Caco-2 (cell line): ENCODE measurements at regions not wholly inside any gene's neighbourhood (a gene's known extent, or its start where the extent isn't known, plus 50 kb on each side); places are given as distances from the start of the nearest gene placed in this dataset.

Experiments used
- BruUV-seq: library from RNA; stranded (reverse); fragments of 400-500 nt; replicated peaks from 2 replicates; lab custom pipeline; 2021; lab: Mats Ljungman, UMichigan
- CTCF ChIA-PET: fragments of 300-600 bp; sonication (Branson Sonifier 250); formaldehyde crosslinking; loops from one replicate; lab custom pipeline; 2022; ENCODE audit warnings: antibody characterized with exemption; lab: Charles Lee
- POLR2A ChIA-PET: fragments of 300-600 bp; sonication (Branson Sonifier 250); formaldehyde crosslinking; loops from one replicate; lab custom pipeline; 2022; ENCODE audit warnings: antibody characterized with exemption; lab: Charles Lee
- DNase-seq, 2 experiments: peaks; one replicate each; pipeline versions ENCODE4 v3.0.0 to v3.0.0-alpha.2; 2020 to 2022
- H3K27me3 ChIP-seq: replicated peaks from 2 replicates; pipeline ENCODE4 v1.6.0; 2011; ENCODE audit warnings: low read length; ENCODE audit not compliant: control insufficient read depth, insufficient read depth
- H3K36me3 ChIP-seq: 2 replicates; pipeline ENCODE4 v1.5.1; 2011; ENCODE audit warnings: low read length; ENCODE audit not compliant: control insufficient read depth, insufficient read depth
- H3K4me1 ChIP-seq: fragments of 250-450 bp; sonication (Bioruptor Pico); 2 replicates; pipeline ENCODE4 v1.5.1; 2020; ENCODE audit warnings: mild to moderate bottlenecking
- H3K4me3 ChIP-seq: 2 replicates; pipeline ENCODE4 v1.5.1; 2011; ENCODE audit warnings: low read depth, mild to moderate bottlenecking, control low read depth, low read length
- H3K9me3 ChIP-seq: fragments of 250-450 bp; sonication (Bioruptor Pico); 2 replicates; pipeline ENCODE4 v1.5.1; 2020; ENCODE audit warnings: mild to moderate bottlenecking, moderate library complexity
- H3K27ac Mint-ChIP-seq: one replicate; pipeline ENCODE4 v1.8.0; 2022; ENCODE audit warnings: mixed read lengths; ENCODE audit not compliant: unreplicated experiment
- H3K27me3 Mint-ChIP-seq: one replicate; pipeline ENCODE4 v1.8.0; 2022; ENCODE audit warnings: mixed read lengths; ENCODE audit not compliant: insufficient read depth, unreplicated experiment
- H3K36me3 Mint-ChIP-seq: one replicate; pipeline ENCODE4 v1.8.0; 2022; ENCODE audit warnings: mild to moderate bottlenecking, mixed read lengths; ENCODE audit not compliant: insufficient read depth, unreplicated experiment
- H3K4me1 Mint-ChIP-seq: one replicate; pipeline ENCODE4 v1.8.0; 2022; ENCODE audit warnings: low read depth, mixed read lengths; ENCODE audit not compliant: unreplicated experiment
- H3K4me3 Mint-ChIP-seq: one replicate; pipeline ENCODE4 v1.8.0; 2022; ENCODE audit warnings: mild to moderate bottlenecking, moderate library complexity, mixed read lengths; ENCODE audit not compliant: unreplicated experiment
- H3K9me3 Mint-ChIP-seq: one replicate; pipeline ENCODE4 v1.8.0; 2022; ENCODE audit warnings: mixed read lengths; ENCODE audit not compliant: unreplicated experiment
- CTCF ChIP-seq, 2 experiments: fragments of 200-600 bp in 1 of 2; IDR thresholded peaks; 1 replicate in 1 of 2; 2 replicates in 1 of 2; pipeline versions ENCODE4 v1.5.1 to v1.8.0; 2011 to 2022; ENCODE audit warnings: antibody characterized with exemption in 1 of 2, control low read depth in 1 of 2, inconsistent platforms in 1 of 2, low read depth in 1 of 2, low read length in 1 of 2, mild to moderate bottlenecking in 1 of 2, moderate library complexity in 1 of 2; ENCODE audit not compliant: insufficient read depth in 1 of 2, severe bottlenecking in 1 of 2, unreplicated experiment in 1 of 2
- intact Hi-C: fragments of 100-400 bp; cut with micrococcal nuclease; formaldehyde crosslinking; loops from one replicate; pipeline ENCODE4 v1.10.0; 2022; ENCODE audit not compliant: unreplicated experiment

- no peaks in the 10 kb centered on the region for H3K4me1 Mint-ChIP-seq
- Histone ChIP-seq H3K4me1 (no peaks in the 10 kb centered on the region), H3K27me3 (no peaks in the 10 kb centered on the region), H3K36me3 (no peaks in the 10 kb centered on the region), H3K9me3 (no peaks in the 10 kb centered on the region), H3K4me3 (no peak overlapping the region)
- ChIA-PET POLR2A (no interaction called here), CTCF (no interaction called here)
- no peaks in the 10 kb centered on the region for H3K36me3 Mint-ChIP-seq
- H3K9me3 Mint-ChIP-seq = no peaks in the 10 kb centered on the region
- no peaks in the 10 kb centered on the region for H3K27me3 Mint-ChIP-seq
- no peak for DNase-seq
- BruUV-seq = no TSS peak
- no peak overlapping the region for H3K4me3 Mint-ChIP-seq
- intact Hi-C loops = no loop called here
- no peak overlapping the region for H3K27ac Mint-ChIP-seq
- no peak for TF ChIP-seq CTCF (IDR thresholded peaks at IDR 0.05; ENCODE audit: insufficient read depth in 1 of 2, low read depth in 1 of 2, low read length in 1 of 2, severe bottlenecking in 1 of 2, unreplicated experiment in 1 of 2)
Observed at GRCh38 chr5:85010014-85010562, 625.4 kb upstream of the EDIL3 start.

- H3K4me3 Mint-ChIP-seq = no peak overlapping the region
- Histone ChIP-seq H3K27me3 (no peaks in the 10 kb centered on the region), H3K4me3 (no peak overlapping the region), H3K4me1 (no peaks in the 10 kb centered on the region), H3K36me3 (no peaks in the 10 kb centered on the region), H3K9me3 (no peaks in the 10 kb centered on the region)
- TF ChIP-seq CTCF (IDR thresholded peaks at IDR 0.05; ENCODE audit: insufficient read depth in 1 of 2, low read depth in 1 of 2, low read length in 1 of 2, severe bottlenecking in 1 of 2, unreplicated experiment in 1 of 2) = no peak
- H3K4me1 Mint-ChIP-seq = no peaks in the 10 kb centered on the region
- BruUV-seq = no TSS peak
- H3K36me3 Mint-ChIP-seq = no peaks in the 10 kb centered on the region
- POLR2A ChIA-PET = no interaction called here
- DNase-seq = no peak
- intact Hi-C loops = no loop called here
- CTCF ChIA-PET = no interaction called here
- H3K27ac Mint-ChIP-seq = no peak overlapping the region
- H3K27me3 Mint-ChIP-seq = no peaks in the 10 kb centered on the region
- no peaks in the 10 kb centered on the region for H3K9me3 Mint-ChIP-seq
Observed at GRCh38 chr5:85017261-85017660, 632.6 kb upstream of the EDIL3 start.

- intact Hi-C loops = no loop called here
- DNase-seq = no peak
- POLR2A ChIA-PET = no interaction called here
Observed at GRCh38 chr5:85030316-85031084, 645.8 kb upstream of the EDIL3 start.

More at GRCh38 chr5:85030316-85031084, 645.8 kb upstream of the EDIL3 start:
- H3K4me3 Mint-ChIP-seq = no peak overlapping the region
- H3K9me3 Mint-ChIP-seq = no peaks in the 10 kb centered on the region
- no TSS peak for BruUV-seq
- CTCF ChIA-PET = no interaction called here
- no peaks in the 10 kb centered on the region for H3K27me3 ChIP-seq
- H3K36me3 Mint-ChIP-seq = no peaks in the 10 kb centered on the region
- H3K4me1 Mint-ChIP-seq = no peaks in the 10 kb centered on the region
- H3K4me1 ChIP-seq = no peaks in the 10 kb centered on the region
- no peak overlapping the region for H3K4me3 ChIP-seq
- no peak for TF ChIP-seq CTCF (IDR thresholded peaks at IDR 0.05; ENCODE audit: insufficient read depth in 1 of 2, low read depth in 1 of 2, low read length in 1 of 2, severe bottlenecking in 1 of 2, unreplicated experiment in 1 of 2)
- H3K27ac Mint-ChIP-seq = no peak overlapping the region
- no peaks in the 10 kb centered on the region for H3K9me3 ChIP-seq
- no peaks in the 10 kb centered on the region for H3K36me3 ChIP-seq
- H3K27me3 Mint-ChIP-seq = no peaks in the 10 kb centered on the region
